NCI-H2196 (cell line): ENCODE measurements at regions not wholly inside any gene's neighbourhood (a gene's known extent, or its start where the extent isn't known, plus 50 kb on each side); places are given as distances from the start of the nearest gene placed in this dataset.

Experiments
- DNase-seq: peaks from one replicate; lab custom pipeline; 2025; ENCODE audit not compliant: unreplicated experiment; lab: John Stamatoyannopoulos, UW

GRCh38 chr5:112625246-112625645 is 112.4 kb upstream of the APC start:
- no peak for DNase-seq

- no peak for DNase-seq
These were observed 111.8 kb upstream of the APC start for GRCh38 chr5:112625689-112626438.

GRCh38 chr5:112626715-112627114 is 111.0 kb upstream of the APC start:
- DNase-seq = no peak

- no peak for DNase-seq
These were observed 109.3 kb upstream of the APC start for GRCh38 chr5:112628214-112628980.

GRCh38 chr5:112630246-112631009 is 107.3 kb upstream of the APC start:
- no peak for DNase-seq

- no peak for DNase-seq
These were observed 103.5 kb upstream of the APC start for GRCh38 chr5:112634166-112634565.

- DNase-seq = no peak
These were observed 102.9 kb upstream of the APC start for GRCh38 chr5:112634796-112635195.

- DNase-seq = no peak
These were observed 102.4 kb upstream of the APC start for GRCh38 chr5:112635276-112635675.

GRCh38 chr5:112635771-112636731 is 101.6 kb upstream of the APC start:
- DNase-seq = no peak

GRCh38 chr5:112636751-112637150 is 100.9 kb upstream of the APC start:
- DNase-seq = no peak

GRCh38 chr5:112637343-112637742 is 100.3 kb upstream of the APC start:
- no peak for DNase-seq

- DNase-seq = no peak
These were observed 97.1 kb upstream of the APC start for GRCh38 chr5:112640546-112640945.

- no peak for DNase-seq
These were observed 96.1 kb upstream of the APC start for GRCh38 chr5:112641515-112642110.

GRCh38 chr5:112642885-112643284 is 94.8 kb upstream of the APC start:
- no peak for DNase-seq

GRCh38 chr5:112643339-112643971 is 94.2 kb upstream of the APC start:
- DNase-seq = no peak

- no peak for DNase-seq
These were observed 91.3 kb upstream of the APC start for GRCh38 chr5:112646139-112646936.

GRCh38 chr5:112647428-112647827 is 90.3 kb upstream of the APC start:
- no peak for DNase-seq

- no peak for DNase-seq
These were observed 89.4 kb upstream of the APC start for GRCh38 chr5:112648264-112648663.

GRCh38 chr5:112649882-112650281 is 87.8 kb upstream of the APC start:
- DNase-seq = no peak
